ENCODE measurements at regions not wholly inside any gene's neighbourhood (a gene's known extent, or its start where the extent isn't known, plus 50 kb on each side); places are given as distances from the start of the nearest gene placed in this dataset.

DNA sequence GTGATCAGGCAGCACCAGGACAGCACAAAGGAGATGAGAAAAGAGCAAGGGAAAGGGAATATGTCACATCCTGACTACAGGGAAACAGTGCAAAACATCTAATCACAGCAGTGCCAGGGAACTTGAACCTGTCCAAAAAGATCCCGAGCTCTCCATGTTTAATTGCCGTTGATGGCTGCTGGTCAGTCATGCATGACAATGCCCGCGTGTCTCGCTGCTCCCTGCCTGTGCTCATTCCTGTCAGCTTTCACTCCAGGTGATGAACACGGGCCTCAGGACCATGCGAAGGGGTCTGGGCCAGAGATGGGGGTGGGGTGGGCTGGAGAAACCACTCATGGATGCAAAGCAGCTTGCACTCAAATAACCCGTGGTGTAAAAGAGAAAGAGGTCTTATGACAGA lies 287.0 kb downstream of the GPATCH2 start:
- Histone ChIP-seq H2BK120ac (ENCODE audit: low read depth, low read length) (no peak overlapping the region), H3K9ac (ENCODE audit: low read depth, low read length, poor library complexity) (no peak overlapping the region), H2AK5ac (ENCODE audit: low read depth, low read length) (no peak overlapping the region), H3K27me3 (ENCODE audit: control insufficient read depth in 3 of 3, insufficient read depth in 3 of 3, low read depth in 1 of 3, low read length in 3 of 3) (peaks cover 0 to 8% (median 0%) of the 10 kb centered on the region in 3 experiments), H3K4me1 (ENCODE audit: control insufficient read depth in 2 of 2, insufficient read depth in 1 of 2, low read depth in 1 of 2, low read length in 2 of 2) (peaks cover 4 to 5% of the 10 kb centered on the region in 2 donors), H2BK15ac (ENCODE audit: low read length) (no peak overlapping the region), H3K27ac (replicated peaks; ENCODE audit: low read length) (no peak overlapping the region), H3K4me2 (ENCODE audit: insufficient read depth, low read length, poor library complexity, severe bottlenecking) (no peak overlapping the region), H3K4ac (ENCODE audit: low read length) (no peak overlapping the region), H4K8ac (ENCODE audit: low read depth, low read length) (no peak overlapping the region), H2BK12ac (ENCODE audit: low read length) (no peak overlapping the region), H3K14ac (ENCODE audit: low read length) (no peak overlapping the region), H3K18ac (ENCODE audit: low read length) (no peak overlapping the region), H2AFZ (ENCODE audit: low read length) (peak overlapping the region; percentile 19), H4K91ac (ENCODE audit: low read depth, low read length, poor library complexity) (no peak overlapping the region), H3K23ac (ENCODE audit: low read depth, low read length, poor library complexity) (no peak overlapping the region), H3K36me3 (replicated peaks in 1 of 2; ENCODE audit: control insufficient read depth in 2 of 2, insufficient read depth in 2 of 2, low read length in 2 of 2) (no peaks in the 10 kb centered on the region), H3K79me1 (ENCODE audit: low read depth, low read length) (no peaks in the 10 kb centered on the region), H3K9me3 (replicated peaks in 1 of 2; ENCODE audit: control insufficient read depth in 2 of 2, insufficient read depth in 1 of 2, low read depth in 1 of 2, low read length in 2 of 2) (no peaks in the 10 kb centered on the region), H3K4me3 (ENCODE audit: low read length in 2 of 2) (no peak overlapping the region), H2BK5ac (ENCODE audit: low read length) (no peak overlapping the region)
- no CpG with 5 or more reads among the region's 8 CpGs for WGBS, 2 donors (ENCODE audit: extremely low coverage in 2 of 2, insufficient read length in 2 of 2, insufficient replicate concordance in 1 of 2)
- DNase-seq (ENCODE audit: low spot score), result no peak

DNA sequence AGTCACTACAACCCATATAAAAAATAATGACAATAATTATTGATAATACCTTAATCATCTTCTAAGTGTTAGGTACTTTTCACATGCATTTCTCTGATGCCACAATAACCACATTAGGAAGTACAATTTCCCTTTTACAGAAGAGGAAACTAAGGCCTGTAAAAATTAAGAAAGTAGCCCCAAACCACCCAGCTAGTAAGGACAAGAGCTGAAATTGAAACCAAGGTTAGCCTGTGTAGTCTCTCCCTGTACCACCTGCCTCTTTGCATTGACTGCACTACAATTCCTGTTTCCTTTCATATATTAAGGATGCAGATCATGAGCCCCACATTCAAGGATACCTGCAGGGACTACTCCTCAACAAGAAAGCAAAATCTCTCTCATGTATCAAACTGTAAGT lies 288.8 kb downstream of the GPATCH2 start:
- no peak overlapping the region for H3K18ac ChIP-seq (ENCODE audit: low read length)
- no peak for DNase-seq (ENCODE audit: low spot score)
- H3K27me3 ChIP-seq (ENCODE audit: control insufficient read depth in 3 of 3, insufficient read depth in 3 of 3, low read depth in 1 of 3, low read length in 3 of 3), result peaks cover 0 to 5% (median 0%) of the 10 kb centered on the region in 3 experiments
- no peak overlapping the region for H2BK120ac ChIP-seq (ENCODE audit: low read depth, low read length)
- H2AFZ ChIP-seq (ENCODE audit: low read length), result no peak overlapping the region
- no peaks in the 10 kb centered on the region for H3K79me1 ChIP-seq (ENCODE audit: low read depth, low read length)
- H4K8ac ChIP-seq (ENCODE audit: low read depth, low read length), result no peak overlapping the region
- H3K27ac ChIP-seq (replicated peaks; ENCODE audit: low read length), result no peak overlapping the region
- H2BK12ac ChIP-seq (ENCODE audit: low read length), result no peak overlapping the region
- H3K9ac ChIP-seq (ENCODE audit: low read depth, low read length, poor library complexity), result no peak overlapping the region
- H2AK5ac ChIP-seq (ENCODE audit: low read depth, low read length), result no peak overlapping the region
- no peak overlapping the region for H2BK15ac ChIP-seq (ENCODE audit: low read length)
- no peak overlapping the region for H3K4ac ChIP-seq (ENCODE audit: low read length)
- H4K91ac ChIP-seq (ENCODE audit: low read depth, low read length, poor library complexity), result no peak overlapping the region
- H3K4me2 ChIP-seq (ENCODE audit: insufficient read depth, low read length, poor library complexity, severe bottlenecking), result no peak overlapping the region
- no peaks in the 10 kb centered on the region for H3K9me3 ChIP-seq (replicated peaks in 1 of 2; ENCODE audit: control insufficient read depth in 2 of 2, insufficient read depth in 1 of 2, low read depth in 1 of 2, low read length in 2 of 2)
- no peak overlapping the region for H3K23ac ChIP-seq (ENCODE audit: low read depth, low read length, poor library complexity)
- no peak overlapping the region for H2BK5ac ChIP-seq (ENCODE audit: low read length)
- H3K14ac ChIP-seq (ENCODE audit: low read length), result no peak overlapping the region
- H3K4me3 ChIP-seq (ENCODE audit: low read length in 2 of 2), result no peak overlapping the region
- H3K36me3 ChIP-seq (replicated peaks in 1 of 2; ENCODE audit: control insufficient read depth in 2 of 2, insufficient read depth in 2 of 2, low read length in 2 of 2), result no peaks in the 10 kb centered on the region
- H3K4me1 ChIP-seq (ENCODE audit: control insufficient read depth in 2 of 2, insufficient read depth in 1 of 2, low read depth in 1 of 2, low read length in 2 of 2), result peaks cover 4 to 5% of the 10 kb centered on the region in 2 donors

DNA sequence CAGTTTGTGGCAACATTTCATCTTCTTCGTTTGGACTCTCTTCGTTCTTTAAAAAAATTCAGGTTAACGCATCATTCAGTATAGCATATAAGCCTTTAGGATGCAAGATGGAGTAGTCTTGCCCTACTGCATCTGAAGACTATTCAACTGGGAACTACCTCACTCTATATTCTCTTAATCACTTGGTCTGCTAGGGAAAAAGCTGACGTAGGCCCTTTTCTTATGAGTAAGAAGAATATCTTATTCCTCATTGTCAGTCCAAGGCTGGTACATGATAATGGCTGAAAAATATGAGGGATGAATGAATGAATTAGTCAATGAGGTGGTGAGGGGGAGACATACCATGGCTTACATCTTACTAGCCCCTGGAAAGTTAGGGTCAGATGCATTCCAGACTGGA lies 294.2 kb downstream of the GPATCH2 start:
- WGBS, 2 donors (ENCODE audit: extremely low coverage in 2 of 2, insufficient read length in 2 of 2, insufficient replicate concordance in 1 of 2), result no CpG with 5 or more reads among the region's 4 CpGs
- DNase-seq (ENCODE audit: low spot score), result no peak
- Histone ChIP-seq H3K79me1 (ENCODE audit: low read depth, low read length) (no peaks in the 10 kb centered on the region), H3K4ac (ENCODE audit: low read length) (no peak overlapping the region), H4K8ac (ENCODE audit: low read depth, low read length) (no peak overlapping the region), H2BK12ac (ENCODE audit: low read length) (no peak overlapping the region), H3K18ac (ENCODE audit: low read length) (no peak overlapping the region), H2BK5ac (ENCODE audit: low read length) (no peak overlapping the region), H3K23ac (ENCODE audit: low read depth, low read length, poor library complexity) (no peak overlapping the region), H3K27ac (replicated peaks; ENCODE audit: low read length) (no peak overlapping the region), H2BK15ac (ENCODE audit: low read length) (no peak overlapping the region), H3K27me3 (ENCODE audit: control insufficient read depth in 3 of 3, insufficient read depth in 3 of 3, low read depth in 1 of 3, low read length in 3 of 3) (no peaks in the 10 kb centered on the region), H2AFZ (ENCODE audit: low read length) (no peak overlapping the region), H3K36me3 (replicated peaks in 1 of 2; ENCODE audit: control insufficient read depth in 2 of 2, insufficient read depth in 2 of 2, low read length in 2 of 2) (no peaks in the 10 kb centered on the region), H3K9ac (ENCODE audit: low read depth, low read length, poor library complexity) (no peak overlapping the region), H3K14ac (ENCODE audit: low read length) (no peak overlapping the region), H3K9me3 (replicated peaks in 1 of 2; ENCODE audit: control insufficient read depth in 2 of 2, insufficient read depth in 1 of 2, low read depth in 1 of 2, low read length in 2 of 2) (no peaks in the 10 kb centered on the region), H3K4me3 (ENCODE audit: low read length in 2 of 2) (no peak overlapping the region), H3K4me2 (ENCODE audit: insufficient read depth, low read length, poor library complexity, severe bottlenecking) (no peak overlapping the region), H2AK5ac (ENCODE audit: low read depth, low read length) (no peak overlapping the region), H4K91ac (ENCODE audit: low read depth, low read length, poor library complexity) (no peak overlapping the region), H3K4me1 (ENCODE audit: control insufficient read depth in 2 of 2, insufficient read depth in 1 of 2, low read depth in 1 of 2, low read length in 2 of 2) (no peaks in the 10 kb centered on the region), H2BK120ac (ENCODE audit: low read depth, low read length) (no peak overlapping the region)

DNA sequence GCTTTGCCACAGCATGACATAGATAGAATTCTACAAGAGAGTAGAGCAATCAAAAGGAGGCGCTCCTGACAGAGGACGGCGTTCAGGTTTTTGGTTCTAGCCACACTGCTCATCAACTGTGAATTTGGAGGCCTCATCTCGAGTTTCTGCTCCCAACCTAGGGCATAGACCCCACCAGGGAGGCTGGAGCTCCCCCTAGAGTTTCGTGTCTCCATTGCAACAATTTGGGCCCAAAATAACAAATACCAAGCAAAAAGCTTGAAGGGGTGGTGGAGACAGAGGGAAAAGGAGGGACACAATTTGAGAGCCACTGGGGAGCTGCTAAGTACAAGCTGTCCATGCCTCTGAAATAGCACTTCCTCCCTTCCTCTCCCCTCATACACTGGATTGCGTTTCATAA lies 297.0 kb downstream of the GPATCH2 start:
- no peak overlapping the region for H3K23ac ChIP-seq (ENCODE audit: low read depth, low read length, poor library complexity)
- no peak overlapping the region for H3K4me2 ChIP-seq (ENCODE audit: insufficient read depth, low read length, poor library complexity, severe bottlenecking)
- peaks cover 4% of the 10 kb centered on the region in 2 donors for H3K9me3 ChIP-seq (replicated peaks in 1 of 2; ENCODE audit: control insufficient read depth in 2 of 2, insufficient read depth in 1 of 2, low read depth in 1 of 2, low read length in 2 of 2)
- no peak overlapping the region for H2BK12ac ChIP-seq (ENCODE audit: low read length)
- no peak overlapping the region for H2BK120ac ChIP-seq (ENCODE audit: low read depth, low read length)
- no peak overlapping the region for H4K91ac ChIP-seq (ENCODE audit: low read depth, low read length, poor library complexity)
- H3K27me3 ChIP-seq (ENCODE audit: control insufficient read depth in 3 of 3, insufficient read depth in 3 of 3, low read depth in 1 of 3, low read length in 3 of 3), result no peaks in the 10 kb centered on the region
- peaks cover 0 to 1% of the 10 kb centered on the region in 2 donors for H3K4me1 ChIP-seq (ENCODE audit: control insufficient read depth in 2 of 2, insufficient read depth in 1 of 2, low read depth in 1 of 2, low read length in 2 of 2)
- no peak overlapping the region for H2BK15ac ChIP-seq (ENCODE audit: low read length)
- H3K27ac ChIP-seq (replicated peaks; ENCODE audit: low read length), result no peak overlapping the region
- H2AK5ac ChIP-seq (ENCODE audit: low read depth, low read length), result no peak overlapping the region
- no peaks in the 10 kb centered on the region for H3K36me3 ChIP-seq (replicated peaks in 1 of 2; ENCODE audit: control insufficient read depth in 2 of 2, insufficient read depth in 2 of 2, low read length in 2 of 2)
- no peak overlapping the region for H2BK5ac ChIP-seq (ENCODE audit: low read length)
- no peak overlapping the region for H3K4me3 ChIP-seq (ENCODE audit: low read length in 2 of 2)
- H3K9ac ChIP-seq (ENCODE audit: low read depth, low read length, poor library complexity), result no peak overlapping the region
- no CpG with 5 or more reads among the region's 6 CpGs for WGBS, 2 donors (ENCODE audit: extremely low coverage in 2 of 2, insufficient read length in 2 of 2, insufficient replicate concordance in 1 of 2)
- no peak overlapping the region for H3K14ac ChIP-seq (ENCODE audit: low read length)
- H4K8ac ChIP-seq (ENCODE audit: low read depth, low read length), result no peak overlapping the region
- no peak overlapping the region for H2AFZ ChIP-seq (ENCODE audit: low read length)
- H3K4ac ChIP-seq (ENCODE audit: low read length), result no peak overlapping the region
- no peak overlapping the region for H3K18ac ChIP-seq (ENCODE audit: low read length)
- no peaks in the 10 kb centered on the region for H3K79me1 ChIP-seq (ENCODE audit: low read depth, low read length)
- DNase-seq (ENCODE audit: low spot score), result peak; percentile 49

Measured in neuronal stem cell (in vitro differentiated cells).